GM04504 (cell line): ENCODE measurements at regions not wholly inside any gene's neighbourhood (a gene's known extent, or its start where the extent isn't known, plus 50 kb on each side); places are given as distances from the start of the nearest gene placed in this dataset.
A peak's percentile ranks its signal among the peaks of the same experiment; 100 is the strongest.
"Not testable (repeated sequence)": the region's sequence is repeated elsewhere in the genome, so short reads cannot be mapped to it uniquely, and the experiment has no call there.

Experiments used
- DNase-seq: peaks from one replicate; pipeline ENCODE4 v3.0.0-alpha.2; 2012; ENCODE audit warnings: low read depth

DNA sequence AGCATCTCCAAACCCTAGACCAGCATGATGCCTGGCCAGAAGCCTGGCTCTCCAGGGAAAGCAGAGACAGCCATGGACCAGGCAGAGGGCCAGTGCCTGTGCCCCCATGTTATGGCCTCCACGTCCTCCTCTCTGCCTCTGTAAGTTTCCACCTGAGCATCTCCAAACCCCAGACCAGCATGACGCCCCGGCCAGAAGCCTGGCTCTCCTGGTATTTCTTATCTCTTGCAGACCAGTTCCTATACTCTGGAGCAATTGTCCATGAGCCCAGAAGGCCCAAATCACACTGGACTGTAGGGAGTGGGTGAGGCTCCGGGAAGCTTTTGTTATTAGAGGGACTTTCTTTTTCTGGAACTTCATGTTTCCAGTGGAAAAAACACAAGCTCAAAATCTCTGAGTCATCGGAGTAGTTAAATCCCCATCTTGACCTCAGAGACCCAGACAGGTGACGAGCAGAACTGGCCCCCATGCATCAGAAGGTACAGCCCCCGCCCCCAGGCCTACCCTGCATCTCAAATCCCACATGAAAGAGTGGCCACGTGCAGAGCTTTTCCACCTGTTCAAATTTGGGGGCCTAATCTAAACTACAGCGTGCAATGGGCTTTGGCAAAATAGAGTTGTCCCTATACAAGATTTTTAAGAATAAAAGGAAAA is 110.2 kb upstream of the FOXQ1 start:
- no peak for DNase-seq

DNA sequence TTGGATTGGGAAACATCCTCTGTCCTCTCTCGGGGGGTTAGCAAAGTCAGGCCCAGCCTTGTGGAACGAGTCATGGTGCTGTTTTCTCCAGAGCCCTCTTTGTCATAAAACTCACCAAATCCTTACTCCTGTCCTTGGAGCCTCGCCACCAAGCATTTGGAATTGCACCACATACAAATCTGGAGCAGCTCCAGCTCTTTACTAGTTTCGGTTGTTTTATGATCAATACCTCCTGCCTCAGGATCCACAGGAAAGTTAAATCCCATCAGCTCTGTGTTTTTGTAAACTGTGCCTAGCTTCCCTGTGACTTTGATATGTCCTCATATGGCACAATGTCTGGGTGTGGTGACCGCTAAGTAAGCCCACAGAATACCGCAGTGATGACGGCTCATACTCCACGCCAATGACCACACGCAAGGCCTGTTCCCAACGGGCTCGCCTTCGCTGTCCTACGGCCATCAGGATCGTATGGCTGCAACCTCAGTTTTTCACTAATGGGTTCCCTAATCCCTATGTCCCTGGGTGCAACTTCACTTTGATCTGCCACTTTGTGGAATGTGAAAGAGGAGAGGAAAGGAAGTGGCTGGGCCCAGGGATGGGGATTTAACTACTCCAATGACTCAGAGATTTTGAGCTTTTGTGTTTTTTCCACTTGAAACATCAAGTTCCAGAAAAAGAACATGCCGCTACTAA is 111.3 kb upstream of the FOXQ1 start:
- DNase-seq = peak; percentile 14

DNA sequence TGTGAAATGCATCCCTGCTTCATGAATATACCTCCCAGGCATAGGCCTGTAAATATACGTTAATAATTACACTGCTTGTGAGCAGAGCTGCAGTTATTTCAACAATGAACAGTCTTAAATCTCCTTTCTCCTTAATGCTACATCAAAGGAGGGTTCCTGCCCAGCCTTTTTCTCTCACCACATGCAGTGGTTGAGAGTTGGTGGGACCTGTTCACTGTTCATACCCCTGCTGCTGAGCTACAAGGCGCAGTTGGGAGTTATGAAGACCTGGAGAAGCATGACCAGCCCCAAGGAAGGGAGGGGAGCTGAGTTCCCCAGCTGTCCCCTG is 111.9 kb upstream of the FOXQ1 start:
- no peak for DNase-seq

DNA sequence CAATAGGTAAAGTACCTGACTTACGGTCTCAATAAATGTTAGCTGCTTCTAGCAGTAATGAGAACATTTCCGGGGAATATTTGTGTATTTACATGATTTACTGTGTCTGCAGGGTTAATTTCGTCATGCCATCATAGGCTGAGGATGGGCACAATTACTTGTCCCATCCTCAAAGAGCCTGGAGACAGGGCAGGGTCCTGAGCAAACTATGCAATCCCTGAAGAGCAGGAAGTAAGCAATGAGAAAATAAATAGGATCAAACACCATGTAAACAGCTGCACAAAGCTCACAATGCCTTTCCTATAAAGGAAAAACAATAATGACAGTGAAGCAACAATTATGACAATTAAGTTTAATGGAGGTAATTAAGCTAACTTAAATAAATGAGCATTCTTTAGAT is 114.6 kb upstream of the FOXQ1 start:
- no peak for DNase-seq

DNA sequence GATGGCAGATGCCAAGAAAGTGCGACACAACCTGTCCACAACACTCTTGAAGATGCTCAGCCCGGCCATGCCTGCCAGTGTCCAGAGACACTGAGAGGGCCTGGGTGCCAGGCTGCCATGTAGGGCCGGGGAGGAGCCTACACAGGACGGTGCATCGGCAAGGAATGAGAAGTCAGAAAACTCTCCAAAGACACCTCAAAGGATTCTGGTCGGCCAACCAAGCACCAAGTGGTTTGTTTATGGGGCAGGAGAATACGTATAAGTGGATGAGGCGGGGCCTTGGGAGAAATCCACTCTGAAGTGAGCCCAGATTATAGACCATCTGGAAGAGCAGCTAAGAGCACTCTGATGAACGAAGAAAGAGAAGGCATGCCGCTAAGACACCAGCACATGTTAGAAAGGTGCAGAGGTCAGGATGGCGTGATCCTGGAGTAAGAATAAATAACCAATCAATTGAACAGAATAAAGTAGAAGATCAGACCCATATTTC is 120.7 kb upstream of the FOXQ1 start:
- DNase-seq = no peak

DNA sequence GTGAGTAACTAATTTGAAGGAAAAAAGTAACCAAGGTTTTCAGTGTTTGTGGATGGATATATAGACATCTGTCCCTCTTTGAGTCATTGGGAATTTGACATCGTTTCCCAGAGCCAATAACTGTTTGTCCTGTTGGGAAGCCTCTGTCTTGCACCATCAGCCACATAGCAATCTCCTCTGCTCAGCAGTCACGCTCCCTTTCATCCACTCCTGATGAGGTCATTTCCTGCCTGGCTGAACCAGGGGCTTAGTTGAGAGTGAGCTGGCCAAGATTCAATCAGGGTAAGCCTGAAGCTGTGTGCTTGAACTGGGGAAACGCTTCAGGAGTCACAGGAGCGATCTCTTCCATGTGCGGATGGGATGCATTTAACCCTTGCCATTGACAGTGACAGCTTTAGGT is 121.5 kb upstream of the FOXQ1 start:
- peak; percentile 87 for DNase-seq

DNA sequence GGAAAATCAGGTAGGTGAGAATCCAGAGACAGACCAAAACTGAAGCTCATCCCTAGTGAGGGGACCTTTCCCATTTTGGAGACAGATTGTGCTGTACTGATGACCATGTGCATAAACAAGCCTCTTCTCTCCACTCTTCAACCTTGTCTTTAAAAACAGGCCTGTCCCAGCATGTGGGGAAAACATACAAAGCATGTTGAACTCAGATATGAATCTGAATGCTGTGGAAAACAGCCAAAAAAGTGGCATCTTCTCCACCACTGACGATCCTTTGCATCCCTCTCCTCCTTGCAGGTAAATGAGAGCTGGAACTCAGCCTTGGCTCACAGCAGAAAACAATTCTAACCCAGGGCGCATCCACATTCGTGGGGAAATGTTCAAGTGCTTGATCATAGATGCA is 123.7 kb upstream of the FOXQ1 start:
- DNase-seq = no peak

DNA sequence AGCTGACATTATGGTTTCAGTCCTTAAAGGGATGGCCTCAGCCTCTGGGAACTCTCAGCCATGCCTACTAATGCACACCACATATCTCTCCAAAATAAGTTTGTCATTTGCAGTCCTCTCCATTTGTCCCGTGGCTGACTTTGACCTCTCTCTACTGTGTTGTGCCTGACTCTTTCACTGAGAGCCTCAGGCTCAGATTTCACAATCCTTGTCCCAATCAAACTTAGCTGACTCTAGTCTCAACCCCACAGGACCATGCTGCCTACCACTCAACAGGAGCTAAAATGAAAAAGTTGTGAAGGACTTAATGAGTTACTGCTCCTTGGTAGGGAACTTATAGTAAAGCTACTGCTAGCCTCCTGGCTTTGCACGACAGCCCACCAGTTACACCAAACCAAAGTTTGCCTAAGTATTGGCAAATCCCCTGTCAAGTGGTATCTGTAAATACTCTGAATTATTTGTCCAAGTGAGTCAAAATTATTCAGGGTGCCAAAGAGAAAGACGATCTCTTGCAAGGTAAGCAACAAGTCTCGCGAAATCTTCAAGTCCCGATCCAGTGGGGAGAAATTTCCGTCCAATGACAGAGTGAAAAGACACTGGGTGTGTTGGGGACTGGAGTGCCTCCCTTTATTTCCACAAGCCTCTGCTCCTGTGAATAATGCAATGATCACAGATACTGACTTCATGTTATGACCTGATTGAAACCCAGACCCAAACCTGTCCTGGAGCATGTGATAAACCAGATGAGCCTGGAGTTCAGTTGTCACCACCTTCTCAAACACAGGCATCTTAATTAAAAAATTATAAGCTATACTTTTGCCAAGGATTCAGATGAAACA is 124.4 kb upstream of the FOXQ1 start:
- no peak for DNase-seq

DNA sequence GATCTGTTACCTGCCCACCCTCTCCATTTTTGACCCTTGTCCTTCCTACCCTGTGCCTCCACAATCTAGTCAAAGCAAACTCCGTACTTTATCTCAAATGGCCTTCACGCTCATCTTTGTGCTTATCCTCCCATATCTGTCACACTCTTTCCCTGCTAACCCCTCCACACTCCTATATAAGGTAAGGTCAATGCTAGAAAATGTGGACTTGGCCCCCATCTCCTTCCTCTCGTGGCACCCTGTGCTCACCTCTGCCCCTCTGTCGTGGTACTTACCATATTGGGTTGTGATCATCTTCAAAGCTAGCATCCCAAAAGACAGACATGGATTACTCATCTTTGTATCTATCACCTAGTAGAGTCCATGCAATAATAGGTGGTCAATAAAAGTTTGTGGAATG is 127.6 kb upstream of the FOXQ1 start:
- DNase-seq = no peak

DNA sequence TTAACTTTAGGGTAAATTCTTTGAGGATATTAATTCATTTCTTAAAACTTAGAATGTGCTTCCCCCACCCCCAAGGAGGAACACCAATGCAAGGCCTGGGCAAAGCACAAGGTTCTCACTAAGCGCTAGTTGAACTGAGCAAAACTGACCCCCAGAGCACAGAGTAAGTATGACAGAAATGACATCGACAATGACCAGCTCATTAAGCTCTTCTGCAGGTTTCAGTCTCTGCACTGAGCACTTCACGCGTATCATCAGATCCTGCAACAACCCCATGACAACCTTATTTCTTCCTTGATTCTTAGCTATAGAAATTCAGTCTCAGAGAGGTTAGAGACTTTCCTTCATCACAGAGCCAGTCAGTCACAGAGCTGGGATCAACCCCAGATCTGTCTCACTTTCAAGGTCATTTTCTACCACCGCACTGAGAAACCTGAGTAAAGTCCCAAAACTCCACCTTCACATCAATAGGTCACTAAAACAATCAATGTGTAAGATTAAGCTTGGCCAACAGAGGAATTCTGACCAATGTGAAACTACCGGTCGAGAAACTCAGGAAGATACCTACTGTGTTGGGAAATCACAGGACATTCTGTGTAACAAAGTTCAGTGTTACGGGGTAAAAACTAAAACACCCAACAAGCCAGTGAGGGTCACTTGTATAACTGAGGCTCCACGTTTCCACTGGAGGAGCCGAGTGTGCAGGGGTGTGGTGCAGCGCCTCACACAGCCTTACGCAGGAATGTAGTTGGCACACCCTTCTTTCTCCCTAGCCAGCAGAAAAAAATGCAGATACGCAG is 129.0 kb upstream of the FOXQ1 start:
- DNase-seq = no peak

DNA sequence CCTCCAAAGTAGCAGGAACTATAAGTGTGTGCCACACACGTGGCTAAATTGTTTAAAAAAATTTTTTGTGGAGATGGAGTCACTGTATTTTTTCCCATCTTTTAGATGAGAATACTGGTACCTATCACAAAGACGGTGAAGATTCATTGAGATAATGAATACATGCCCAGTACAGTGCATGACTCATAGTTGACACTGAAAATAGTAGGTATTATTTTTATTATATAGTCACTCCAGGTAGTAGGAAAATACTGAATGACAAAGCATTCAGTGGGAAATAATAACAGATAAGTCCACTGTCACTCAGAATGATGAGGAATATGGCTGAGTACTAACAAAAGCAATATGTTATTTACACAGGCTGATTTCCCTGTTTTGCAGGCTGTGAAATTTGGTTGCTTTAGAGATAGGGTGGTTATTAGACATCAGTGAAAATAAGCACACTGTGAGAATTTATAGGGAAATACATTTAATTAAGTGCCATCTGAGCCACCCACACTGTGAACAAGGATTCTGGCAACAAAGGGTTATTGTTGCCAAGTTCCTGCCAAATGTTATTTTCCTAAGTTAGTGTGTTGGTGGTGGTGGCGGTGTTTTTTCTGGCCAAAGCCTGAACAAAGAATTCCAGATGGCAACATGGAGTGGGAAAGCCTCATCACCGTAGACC is 129.8 kb upstream of the FOXQ1 start:
- DNase-seq = no peak

DNA sequence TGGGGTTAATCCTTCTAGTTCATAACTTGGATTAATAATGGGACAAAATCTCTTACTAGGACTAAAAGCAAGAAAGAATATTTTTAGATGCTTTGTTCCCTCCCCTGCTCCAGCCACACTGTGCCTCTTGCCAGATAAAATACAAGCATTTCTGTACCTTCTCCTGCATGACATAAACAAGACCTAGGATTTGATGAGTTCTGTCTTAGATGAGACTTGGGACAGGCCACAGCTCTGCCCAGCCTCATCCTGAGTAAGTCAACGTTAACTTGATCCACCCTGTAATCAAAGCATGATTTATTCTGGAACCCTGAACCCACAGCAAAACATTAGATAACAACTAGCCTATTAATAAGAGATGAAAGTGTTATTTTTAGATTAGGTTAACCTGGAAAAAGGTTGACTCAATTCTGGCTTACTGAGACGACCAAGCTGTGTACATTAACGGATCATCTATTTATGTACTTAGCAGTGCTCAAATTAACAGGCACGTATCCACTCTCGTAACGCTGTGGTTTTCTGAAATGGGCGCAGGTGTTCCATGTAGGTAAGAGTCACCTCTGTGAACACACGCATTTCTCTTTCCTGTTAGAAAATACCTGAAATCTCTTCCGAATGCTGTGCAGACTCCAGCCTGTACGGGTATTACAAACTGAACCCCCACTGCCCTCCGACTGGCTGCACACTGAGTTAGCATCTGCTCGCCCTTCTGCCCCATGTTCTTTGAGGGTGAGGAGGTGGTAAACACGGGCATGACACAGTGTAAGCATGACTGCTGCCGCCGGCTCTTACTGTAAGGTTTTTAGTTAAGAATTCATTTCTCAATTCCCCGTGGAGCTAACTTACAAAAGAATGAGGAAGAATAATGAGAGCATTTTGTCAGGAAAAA is 132.1 kb upstream of the FOXQ1 start:
- no peak for DNase-seq

DNA sequence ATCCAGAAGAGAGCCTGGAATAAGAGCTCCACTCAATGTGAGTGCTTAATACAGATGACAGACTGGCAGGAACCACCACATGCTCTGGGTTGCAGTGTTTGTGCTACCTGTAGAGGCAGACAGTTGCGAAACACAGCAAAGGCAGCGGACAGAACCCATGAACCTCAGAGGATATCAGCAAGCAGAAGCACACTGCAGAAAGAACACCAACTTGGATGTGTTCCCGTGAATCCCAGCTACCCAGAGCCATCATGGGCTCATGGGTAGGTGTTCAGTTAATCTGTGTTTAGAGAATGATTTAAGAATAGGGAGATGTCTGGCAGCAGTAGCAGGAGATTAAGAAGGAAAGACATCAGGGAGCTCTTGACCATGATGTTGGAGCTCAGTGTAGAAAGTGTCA is 133.3 kb upstream of the FOXQ1 start:
- no peak for DNase-seq

DNA sequence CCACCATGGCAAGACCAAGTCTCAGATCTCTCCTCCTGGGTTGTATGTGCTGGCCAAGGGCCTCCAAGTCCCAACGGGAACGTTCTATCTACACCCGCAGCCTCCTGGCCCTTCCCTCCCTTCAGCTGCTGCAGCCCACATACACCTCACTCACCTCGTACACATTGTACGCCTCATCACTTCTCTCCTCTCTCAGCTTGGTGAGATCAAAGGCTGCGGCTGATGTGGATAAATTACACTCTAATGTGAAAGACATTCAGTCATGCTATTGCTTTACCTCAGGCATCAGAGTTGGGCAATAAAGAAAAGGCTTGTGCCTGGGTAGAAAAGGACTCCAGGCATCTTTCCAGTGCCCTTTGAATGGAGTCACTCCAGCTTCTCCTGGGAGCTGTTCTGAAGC is 135.3 kb upstream of the FOXQ1 start:
- no peak for DNase-seq

DNA sequence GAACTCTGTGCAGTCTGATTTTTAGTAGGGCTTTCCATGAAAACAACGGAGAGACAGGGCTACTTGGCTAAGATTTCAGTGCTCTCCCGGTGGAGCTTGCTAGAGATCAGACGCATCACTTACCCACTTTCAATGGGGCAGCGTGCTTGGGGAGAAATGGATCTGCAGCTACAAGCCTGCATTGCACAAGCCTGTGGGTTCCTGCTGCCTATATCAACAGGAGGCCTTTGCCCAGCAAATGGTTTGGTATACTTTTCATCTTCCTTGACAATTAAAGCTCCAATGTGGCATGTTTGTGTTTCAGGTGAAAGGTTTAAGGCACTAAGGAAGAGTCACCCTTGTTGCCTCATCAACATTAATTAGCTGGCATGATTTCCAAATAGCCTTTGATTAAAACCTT is 136.0 kb upstream of the FOXQ1 start:
- DNase-seq = no peak

DNA sequence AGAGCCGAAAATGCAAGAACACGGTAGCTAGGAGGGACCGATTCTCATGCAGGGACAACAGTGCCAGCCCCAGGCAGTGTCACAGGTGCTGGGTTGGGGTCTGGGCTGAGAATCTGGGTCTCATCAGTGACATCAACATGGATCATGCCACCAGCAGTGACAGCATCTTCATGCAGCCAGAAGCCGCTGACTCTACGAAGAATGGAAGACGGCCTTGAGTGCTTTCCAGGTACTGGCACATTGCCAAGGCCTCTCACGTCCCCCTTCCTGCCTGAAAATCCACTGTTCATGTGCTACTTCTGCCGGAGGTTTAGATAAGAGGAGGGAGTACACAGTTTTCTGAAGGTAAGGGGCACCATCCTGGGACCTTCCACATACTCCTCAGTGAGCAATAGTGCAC is 141.1 kb upstream of the FOXQ1 start:
- no peak for DNase-seq

DNA sequence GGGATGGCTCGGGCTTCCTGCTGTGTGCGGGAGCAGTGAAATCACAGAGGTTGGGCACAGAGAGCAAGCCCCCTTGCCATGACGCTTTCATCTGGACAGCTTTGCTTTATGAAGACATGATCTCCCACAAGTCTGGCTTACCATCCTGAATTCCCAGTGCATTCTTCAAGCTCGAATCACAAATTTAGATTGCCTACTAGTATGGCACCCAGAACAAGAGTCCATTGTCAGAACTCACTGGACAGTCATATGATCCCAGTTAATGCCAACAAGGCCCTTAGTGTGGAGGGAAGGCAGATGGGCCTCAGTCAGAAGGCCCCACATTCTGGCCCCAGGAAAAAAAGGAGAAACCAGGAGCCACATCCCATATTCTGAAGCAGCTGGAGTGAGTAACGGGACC is 147.3 kb upstream of the FOXQ1 start:
- DNase-seq = no peak

DNA sequence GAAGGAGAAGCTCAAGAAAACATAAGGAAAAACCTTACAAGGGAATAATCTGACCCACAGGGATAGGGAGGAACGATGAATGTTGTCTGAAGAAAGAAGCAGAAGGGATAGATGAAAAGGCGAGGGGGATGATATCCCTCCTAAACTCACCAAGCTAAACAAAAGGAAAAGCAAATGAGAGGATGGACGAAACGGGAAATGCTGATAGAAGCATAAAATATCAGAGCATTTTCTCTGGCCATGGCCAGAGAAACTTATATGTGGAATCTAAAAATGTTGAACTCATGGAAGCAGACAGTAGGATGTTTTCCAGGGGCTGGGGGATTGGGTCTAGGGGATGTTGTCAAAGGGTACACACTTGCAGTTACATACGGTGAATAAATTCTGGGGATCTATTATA is 148.4 kb upstream of the FOXQ1 start:
- DNase-seq = no peak

DNA sequence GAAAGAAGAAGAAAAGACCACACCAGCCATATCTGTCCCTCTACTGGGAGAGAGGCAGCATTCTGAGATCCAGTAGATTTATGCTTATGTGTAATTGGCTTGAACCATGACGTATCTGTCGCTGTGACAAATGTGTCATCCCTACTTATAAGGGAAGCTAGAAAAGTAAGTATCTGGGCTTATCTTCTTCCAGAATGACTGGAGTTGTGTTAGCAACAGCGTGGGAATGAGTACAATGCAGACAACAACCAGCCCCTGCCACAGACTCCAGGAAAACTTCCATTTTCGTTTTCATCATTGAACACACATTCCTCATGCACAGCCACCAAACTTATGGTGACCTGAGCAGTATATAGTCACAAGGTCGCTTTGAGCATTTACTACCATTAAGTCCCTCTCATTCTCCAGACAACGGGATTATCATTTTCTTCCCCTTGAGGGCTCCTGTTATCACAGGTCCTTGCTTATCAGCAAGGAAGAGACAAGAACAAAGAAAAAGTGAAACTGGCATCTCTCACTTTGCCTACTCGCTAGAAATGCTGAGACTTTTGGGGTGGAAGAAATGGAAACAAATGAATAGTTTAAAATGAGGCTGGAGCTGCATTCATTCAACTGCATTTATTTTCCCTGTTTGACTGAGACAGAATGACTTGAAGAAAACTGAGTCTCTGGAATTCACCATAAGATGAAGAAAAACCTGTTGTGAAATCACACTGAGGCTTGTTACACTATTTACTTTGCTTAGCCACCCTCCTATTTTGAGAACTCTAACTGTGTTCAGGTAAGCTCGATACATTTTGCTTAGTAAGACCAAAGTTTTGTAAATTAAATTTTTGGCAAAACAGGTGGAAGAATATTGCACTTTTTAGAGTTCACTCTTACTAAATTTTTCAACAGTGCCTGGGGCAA is 149.3 kb upstream of the FOXQ1 start:
- no peak for DNase-seq

DNA sequence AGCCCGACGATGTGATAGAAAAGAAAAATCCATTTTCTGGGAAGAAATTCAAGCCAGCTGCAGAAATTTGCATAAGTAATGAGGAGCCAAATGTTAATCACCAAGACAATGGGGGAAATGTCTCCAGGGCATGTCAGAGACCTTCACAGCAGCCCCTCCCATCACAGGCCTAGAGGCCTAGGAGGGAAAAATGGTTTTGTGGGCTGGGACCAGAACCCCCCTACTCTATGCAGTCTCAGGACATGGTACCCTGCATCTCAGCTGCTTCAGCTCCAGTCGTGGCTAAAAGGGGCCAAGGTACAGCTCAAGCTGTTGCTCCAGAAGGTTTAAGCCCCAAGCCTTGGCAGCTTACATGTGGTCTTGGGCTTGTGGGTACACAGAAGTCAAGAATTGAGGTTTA is 155.5 kb upstream of the FOXQ1 start:
- DNase-seq = not testable (repeated sequence)
